Activated CD4-positive, alpha-beta T cell treated with anti-CD3 and anti-CD28 coated beads, Interleukin-2, amount 10 ng/mL, durations not matched to agents 24 days and 14 days (primary cell): ENCODE measurements at regions not wholly inside any gene's neighbourhood (a gene's known extent, or its start where the extent isn't known, plus 50 kb on each side); places are given as distances from the start of the nearest gene placed in this dataset.
"Not testable (repeated sequence)": the region's sequence is repeated elsewhere in the genome, so short reads cannot be mapped to it uniquely, and the experiment has no call there.

ENCODE experiments used
- DNase-seq: peaks from one replicate; pipeline ENCODE4 v3.0.0; 2022
- H3K27ac Mint-ChIP-seq: one replicate; pipeline ENCODE4 v1.8.0; 2022; ENCODE audit warnings: mild to moderate bottlenecking, mixed read lengths
- H3K27me3 Mint-ChIP-seq: one replicate; pipeline ENCODE4 v1.8.0; 2022; ENCODE audit warnings: mixed read lengths
- H3K36me3 Mint-ChIP-seq: one replicate; pipeline ENCODE4 v1.8.0; 2022; ENCODE audit warnings: low read depth, mild to moderate bottlenecking, mixed read lengths
- H3K4me1 Mint-ChIP-seq: one replicate; pipeline ENCODE4 v1.8.0; 2021; ENCODE audit warnings: mixed read lengths
- H3K4me3 Mint-ChIP-seq: one replicate; pipeline ENCODE4 v1.8.0; 2022; ENCODE audit warnings: mild to moderate bottlenecking, moderate library complexity, mixed read lengths
- H3K9me3 Mint-ChIP-seq: one replicate; pipeline ENCODE4 v1.8.0; 2021; ENCODE audit warnings: mixed read lengths
- intact Hi-C: fragments of 100-400 bp; cut with micrococcal nuclease; formaldehyde crosslinking; loops from one replicate; pipeline ENCODE4 v1.15.1; 2023

GRCh38 chr2:22449696-22450095 is 935.3 kb upstream of the KLHL29 start:
- intact Hi-C loops, result no loop called here
- DNase-seq, result no peak
- no peak overlapping the region for H3K27ac Mint-ChIP-seq
- H3K4me3 Mint-ChIP-seq, result no peak overlapping the region
- no peaks in the 10 kb centered on the region for H3K36me3 Mint-ChIP-seq
- no peaks in the 10 kb centered on the region for H3K4me1 Mint-ChIP-seq
- no peaks in the 10 kb centered on the region for H3K27me3 Mint-ChIP-seq
- no peaks in the 10 kb centered on the region for H3K9me3 Mint-ChIP-seq

GRCh38 chr2:22450831-22451230 is 934.1 kb upstream of the KLHL29 start:
- DNase-seq, result no peak
- no peak overlapping the region for H3K27ac Mint-ChIP-seq
- no peaks in the 10 kb centered on the region for H3K27me3 Mint-ChIP-seq
- no peaks in the 10 kb centered on the region for H3K36me3 Mint-ChIP-seq
- intact Hi-C loops, result no loop called here
- H3K9me3 Mint-ChIP-seq, result no peaks in the 10 kb centered on the region
- no peak overlapping the region for H3K4me3 Mint-ChIP-seq
- no peaks in the 10 kb centered on the region for H3K4me1 Mint-ChIP-seq

GRCh38 chr2:22454826-22455485 is 930.0 kb upstream of the KLHL29 start:
- Mint-ChIP-seq H3K27me3 (no peaks in the 10 kb centered on the region), H3K4me1 (no peaks in the 10 kb centered on the region), H3K27ac (no peak overlapping the region), H3K9me3 (no peaks in the 10 kb centered on the region), H3K36me3 (no peaks in the 10 kb centered on the region), H3K4me3 (no peak overlapping the region)
- intact Hi-C loops, result no loop called here
- DNase-seq, result no peak

GRCh38 chr2:22458440-22458839 is 926.5 kb upstream of the KLHL29 start:
- intact Hi-C loops, result no loop called here
- Mint-ChIP-seq H3K4me3 (no peak overlapping the region), H3K9me3 (no peaks in the 10 kb centered on the region), H3K36me3 (no peaks in the 10 kb centered on the region), H3K27ac (no peak overlapping the region), H3K27me3 (no peaks in the 10 kb centered on the region), H3K4me1 (no peaks in the 10 kb centered on the region)
- no peak for DNase-seq

- DNase-seq, H3K27me3 Mint-ChIP-seq, intact Hi-C loops, H3K36me3 Mint-ChIP-seq, H3K4me1 Mint-ChIP-seq, H3K4me3 Mint-ChIP-seq, H3K9me3 Mint-ChIP-seq, H3K27ac Mint-ChIP-seq: not testable (repeated sequence)
Measured at GRCh38 chr2:22475103-22475502, 909.9 kb upstream of the KLHL29 start.

- intact Hi-C loops, result no loop called here
- Mint-ChIP-seq H3K4me1 (no peaks in the 10 kb centered on the region), H3K9me3 (peaks cover 10% of the 10 kb centered on the region), H3K27me3 (no peaks in the 10 kb centered on the region), H3K4me3 (no peak overlapping the region), H3K36me3 (no peaks in the 10 kb centered on the region), H3K27ac (no peak overlapping the region)
- no peak for DNase-seq
Measured at GRCh38 chr2:22478329-22478728, 906.6 kb upstream of the KLHL29 start.

GRCh38 chr2:22481486-22482259 is 903.3 kb upstream of the KLHL29 start:
- no peak overlapping the region for H3K27ac Mint-ChIP-seq
- no peaks in the 10 kb centered on the region for H3K27me3 Mint-ChIP-seq
- H3K9me3 Mint-ChIP-seq, result peaks cover 4% of the 10 kb centered on the region
- H3K4me1 Mint-ChIP-seq, result no peaks in the 10 kb centered on the region
- no peak for DNase-seq
- no peak overlapping the region for H3K4me3 Mint-ChIP-seq
- intact Hi-C loops, result no loop called here
- no peaks in the 10 kb centered on the region for H3K36me3 Mint-ChIP-seq

- no peak overlapping the region for H3K27ac Mint-ChIP-seq
- H3K4me1 Mint-ChIP-seq, result no peaks in the 10 kb centered on the region
- H3K27me3 Mint-ChIP-seq, result no peaks in the 10 kb centered on the region
- H3K36me3 Mint-ChIP-seq, result no peaks in the 10 kb centered on the region
- intact Hi-C loops, result no loop called here
- DNase-seq, result no peak
- H3K9me3 Mint-ChIP-seq, result peaks cover 2% of the 10 kb centered on the region
- no peak overlapping the region for H3K4me3 Mint-ChIP-seq
Measured at GRCh38 chr2:22483036-22483435, 901.9 kb upstream of the KLHL29 start.

GRCh38 chr2:22485486-22485885 is 899.5 kb upstream of the KLHL29 start:
- Mint-ChIP-seq H3K27ac (no peak overlapping the region), H3K36me3 (no peaks in the 10 kb centered on the region), H3K27me3 (no peaks in the 10 kb centered on the region), H3K9me3 (no peaks in the 10 kb centered on the region), H3K4me1 (no peaks in the 10 kb centered on the region), H3K4me3 (no peak overlapping the region)
- DNase-seq, result no peak
- intact Hi-C loops, result no loop called here

GRCh38 chr2:22486343-22486742 is 898.6 kb upstream of the KLHL29 start:
- DNase-seq, result no peak
- intact Hi-C loops, result no loop called here
- H3K27me3 Mint-ChIP-seq, result no peaks in the 10 kb centered on the region
- H3K36me3 Mint-ChIP-seq, result no peaks in the 10 kb centered on the region
- no peak overlapping the region for H3K4me3 Mint-ChIP-seq
- H3K9me3 Mint-ChIP-seq, result no peaks in the 10 kb centered on the region
- no peak overlapping the region for H3K27ac Mint-ChIP-seq
- no peaks in the 10 kb centered on the region for H3K4me1 Mint-ChIP-seq

GRCh38 chr2:22487036-22487435 is 897.9 kb upstream of the KLHL29 start:
- Mint-ChIP-seq H3K9me3 (no peaks in the 10 kb centered on the region), H3K27me3 (no peaks in the 10 kb centered on the region), H3K27ac (no peak overlapping the region), H3K36me3 (no peaks in the 10 kb centered on the region), H3K4me1 (no peaks in the 10 kb centered on the region), H3K4me3 (no peak overlapping the region)
- no peak for DNase-seq
- intact Hi-C loops, result no loop called here

- H3K4me3 Mint-ChIP-seq, result no peak overlapping the region
- H3K36me3 Mint-ChIP-seq, result no peaks in the 10 kb centered on the region
Measured at GRCh38 chr2:22487541-22487940, 897.4 kb upstream of the KLHL29 start.

GRCh38 chr2:22491442-22491841 is 893.5 kb upstream of the KLHL29 start:
- Mint-ChIP-seq H3K27me3 (no peaks in the 10 kb centered on the region), H3K4me1 (no peaks in the 10 kb centered on the region), H3K9me3 (no peaks in the 10 kb centered on the region), H3K4me3 (no peak overlapping the region), H3K27ac (no peak overlapping the region), H3K36me3 (no peaks in the 10 kb centered on the region)
- intact Hi-C loops, result no loop called here
- no peak for DNase-seq

More at GRCh38 chr2:22487541-22487940, 897.4 kb upstream of the KLHL29 start:
- intact Hi-C loops, result no loop called here
- Mint-ChIP-seq H3K27me3 (no peaks in the 10 kb centered on the region), H3K9me3 (no peaks in the 10 kb centered on the region), H3K4me1 (no peaks in the 10 kb centered on the region), H3K27ac (no peak overlapping the region)
- no peak for DNase-seq

GRCh38 chr2:22494156-22494555 is 890.8 kb upstream of the KLHL29 start:
- H3K27ac Mint-ChIP-seq, result no peak overlapping the region
- no peaks in the 10 kb centered on the region for H3K4me1 Mint-ChIP-seq
- DNase-seq, result no peak
- no peak overlapping the region for H3K4me3 Mint-ChIP-seq
- intact Hi-C loops, result no loop called here
- no peaks in the 10 kb centered on the region for H3K27me3 Mint-ChIP-seq
- peaks cover 10% of the 10 kb centered on the region for H3K9me3 Mint-ChIP-seq
- H3K36me3 Mint-ChIP-seq, result no peaks in the 10 kb centered on the region

GRCh38 chr2:22497064-22497463 is 887.9 kb upstream of the KLHL29 start:
- no peaks in the 10 kb centered on the region for H3K27me3 Mint-ChIP-seq
- no peak overlapping the region for H3K27ac Mint-ChIP-seq
- H3K9me3 Mint-ChIP-seq, result peaks cover 10% of the 10 kb centered on the region
- no peaks in the 10 kb centered on the region for H3K36me3 Mint-ChIP-seq
- intact Hi-C loops, result no loop called here
- DNase-seq, result no peak
- H3K4me3 Mint-ChIP-seq, result no peak overlapping the region
- H3K4me1 Mint-ChIP-seq, result no peaks in the 10 kb centered on the region
